Neural progenitor cell (in vitro differentiated cells): ENCODE measurements at regions not wholly inside any gene's neighbourhood (a gene's known extent, or its start where the extent isn't known, plus 50 kb on each side); places are given as distances from the start of the nearest gene placed in this dataset.

Experiments used
- CTCF ChIP-seq: fragments of 200-600 bp; sonication (generic); IDR thresholded peaks from 2 replicates; pipeline ENCODE4 v1.5.1; 2017; ENCODE audit warnings: antibody characterized with exemption, mild to moderate bottlenecking
- EZH2 ChIP-seq: fragments of 200-600 bp; sonication (generic); IDR thresholded peaks from 2 replicates; pipeline ENCODE4 v1.6.1; 2017; ENCODE audit warnings: antibody characterized with exemption, mild to moderate bottlenecking, moderate library complexity
- EZH2phosphoT487 ChIP-seq: fragments of 200-600 bp; sonication (generic); IDR thresholded peaks from 2 replicates; pipeline ENCODE4 v1.6.1; 2017; ENCODE audit warnings: antibody characterized with exemption

GRCh38 chr10:93182790-93183189 lies 109.1 kb downstream of the CYP26A1 start:
- TF ChIP-seq CTCF (no peak), EZH2 (no peak), EZH2phosphoT487 (no peak)
